ENCODE measurements at regions not wholly inside any gene's neighbourhood (a gene's known extent, or its start where the extent isn't known, plus 50 kb on each side); places are given as distances from the start of the nearest gene placed in this dataset.

GRCh38 chr3:46089237-46090011, 62.1 kb upstream of the XCR1 start:
- 82% methylated on average over 5 of the region's 5 CpGs for WGBS
- intact Hi-C loops (cut with DNase I), result loop anchor here in 1 of 4 donors (10.0 kb wide), 1 partner anchor 285 kb away; the partner anchor contains the start of gene CCR5
- ATAC-seq, result peak; percentile 84 to 89
- H3K9me3 ChIP-seq (ENCODE audit: control insufficient read depth, low read length), result no peaks in the 10 kb centered on the region
- no peaks in the 10 kb centered on the region for H3K27me3 ChIP-seq (ENCODE audit: control insufficient read depth, insufficient read depth)
- no peak overlapping the region for H3K4me3 ChIP-seq (ENCODE audit: low read length)
- H3K4me1 ChIP-seq (ENCODE audit: control insufficient read depth, insufficient read depth, low read length), result peaks cover 2% of the 10 kb centered on the region
- peak; percentile 67 to 76 (median 75) for DNase-seq
- H3K27ac ChIP-seq (ENCODE audit: low read length), result peak overlapping the region; percentile 8

- no peak overlapping the region for H3K27ac ChIP-seq (ENCODE audit: low read length)
- no peaks in the 10 kb centered on the region for H3K27me3 ChIP-seq (ENCODE audit: control insufficient read depth, insufficient read depth)
- DNase-seq (peak in 2 of 3 donors; percentile 30 to 60), ATAC-seq (peak in 1 of 2 donors; percentile 20)
- H3K9me3 ChIP-seq (ENCODE audit: control insufficient read depth, low read length), result no peaks in the 10 kb centered on the region
- intact Hi-C loops (cut with DNase I), result loop anchor here in 1 of 4 donors (10.0 kb wide), 1 partner anchor 287 kb away; the partner anchor contains the start of gene CCR5
- peaks cover 2% of the 10 kb centered on the region for H3K4me1 ChIP-seq (ENCODE audit: control insufficient read depth, insufficient read depth, low read length)
- WGBS, result 52% methylated on average over 3 of the region's 3 CpGs
- H3K4me3 ChIP-seq (ENCODE audit: low read length), result no peak overlapping the region
Observed at GRCh38 chr3:46087871-46088270, 60.6 kb upstream of the XCR1 start.

DNA sequence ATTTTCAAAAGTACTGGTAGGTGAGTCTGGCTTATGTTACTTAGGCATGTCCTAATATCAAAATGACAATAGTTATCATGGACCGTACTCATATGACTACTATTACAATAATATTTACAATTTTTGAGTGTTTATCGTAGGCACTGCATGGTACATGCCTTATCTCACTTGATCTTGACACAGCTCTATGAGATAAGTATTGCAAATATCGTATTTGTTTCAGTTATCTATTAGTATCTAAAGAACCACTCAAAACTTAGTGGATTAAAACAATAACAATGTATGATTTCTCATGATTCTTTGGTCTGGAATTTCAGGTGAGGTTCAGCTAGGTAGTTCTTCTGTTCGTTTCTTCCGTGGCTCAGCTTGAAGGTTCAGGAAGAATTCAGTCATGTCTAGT, 59.7 kb upstream of the XCR1 start:
- H3K27ac ChIP-seq (ENCODE audit: low read length), result no peak overlapping the region
- intact Hi-C loops (cut with DNase I), result loop anchor here in 1 of 4 donors (10.0 kb wide), 1 partner anchor 288 kb away; the partner anchor contains the start of gene CCR5
- 88% methylated on average over 5 of the region's 5 CpGs for WGBS

GRCh38 chr3:46086083-46086437, 58.8 kb upstream of the XCR1 start:
- Histone ChIP-seq H3K27ac (ENCODE audit: low read length) (no peak overlapping the region), H3K27me3 (ENCODE audit: control insufficient read depth, insufficient read depth) (no peaks in the 10 kb centered on the region), H3K4me3 (ENCODE audit: low read length) (no peak overlapping the region), H3K9me3 (ENCODE audit: control insufficient read depth, low read length) (no peaks in the 10 kb centered on the region), H3K4me1 (ENCODE audit: control insufficient read depth, insufficient read depth, low read length) (peaks cover 2% of the 10 kb centered on the region)
- DNase-seq, result no peak
- no peak for ATAC-seq
- WGBS, result 94% methylated on average over 4 of the region's 4 CpGs
- intact Hi-C loops (cut with DNase I), result loop anchor here in 1 of 4 donors (10.0 kb wide), 1 partner anchor 289 kb away; the partner anchor contains the start of gene CCR5

More for the DNA sequence above, 59.7 kb upstream of the XCR1 start:
- ATAC-seq, result no peak
- Histone ChIP-seq H3K9me3 (ENCODE audit: control insufficient read depth, low read length) (no peaks in the 10 kb centered on the region), H3K4me1 (ENCODE audit: control insufficient read depth, insufficient read depth, low read length) (peaks cover 2% of the 10 kb centered on the region), H3K27me3 (ENCODE audit: control insufficient read depth, insufficient read depth) (no peaks in the 10 kb centered on the region), H3K4me3 (ENCODE audit: low read length) (no peak overlapping the region)
- DNase-seq, result no peak

DNA sequence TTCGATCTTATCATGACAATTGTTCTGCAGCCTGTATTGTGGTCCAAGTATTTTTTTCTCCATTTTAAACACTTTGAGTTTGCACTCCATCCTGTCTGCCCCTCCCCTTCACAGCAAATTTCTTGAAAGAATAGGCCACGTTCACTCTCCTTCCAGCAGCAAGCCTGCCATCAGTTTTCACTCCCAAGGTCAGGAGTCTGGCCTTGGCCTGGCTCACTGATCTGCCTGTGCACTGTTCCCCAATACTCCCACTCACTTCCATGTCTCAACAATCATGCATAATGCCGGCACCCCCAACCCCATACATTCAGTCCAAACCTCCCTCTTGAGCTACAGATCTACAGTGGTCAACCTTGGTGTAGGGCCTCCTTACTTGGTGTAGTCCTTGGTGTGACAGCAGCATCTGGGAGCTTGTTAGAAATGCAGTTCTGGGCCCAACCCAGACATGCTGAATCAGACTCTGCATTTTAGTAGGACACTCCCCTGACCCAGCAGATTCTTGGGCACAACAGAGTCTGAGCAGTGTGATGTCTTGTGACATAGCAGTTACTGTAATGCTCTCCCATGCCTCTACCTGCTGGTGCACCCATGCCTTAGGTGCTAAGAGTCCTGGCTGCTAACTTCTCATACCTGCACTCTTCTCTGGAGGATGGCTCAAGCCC, 58.3 kb upstream of the XCR1 start:
- 27% methylated on average over 3 of the region's 3 CpGs for WGBS
- no peaks in the 10 kb centered on the region for H3K9me3 ChIP-seq (ENCODE audit: control insufficient read depth, low read length)
- intact Hi-C loops (cut with DNase I), result loop anchor here in 1 of 4 donors (10.0 kb wide), 1 partner anchor 289 kb away; the partner anchor contains the start of gene CCR5

GRCh38 chr3:46083956-46084355, 56.7 kb upstream of the XCR1 start:
- H3K9me3 ChIP-seq (ENCODE audit: control insufficient read depth, low read length), result no peaks in the 10 kb centered on the region
- 97% methylated on average over 1 of the region's 1 CpG for WGBS
- H3K27me3 ChIP-seq (ENCODE audit: control insufficient read depth, insufficient read depth), result no peaks in the 10 kb centered on the region
- peaks cover 2% of the 10 kb centered on the region for H3K4me1 ChIP-seq (ENCODE audit: control insufficient read depth, insufficient read depth, low read length)
- H3K4me3 ChIP-seq (ENCODE audit: low read length), result no peak overlapping the region
- intact Hi-C loops (cut with DNase I), result loop anchor here in 1 of 4 donors (10.0 kb wide), 1 partner anchor 291 kb away; the partner anchor contains the start of gene CCR5
- no peak overlapping the region for H3K27ac ChIP-seq (ENCODE audit: low read length)
- no peak for DNase-seq
- ATAC-seq, result no peak

More for the DNA sequence above, 58.3 kb upstream of the XCR1 start:
- Histone ChIP-seq H3K27me3 (ENCODE audit: control insufficient read depth, insufficient read depth) (no peaks in the 10 kb centered on the region), H3K4me3 (ENCODE audit: low read length) (no peak overlapping the region), H3K4me1 (ENCODE audit: control insufficient read depth, insufficient read depth, low read length) (peaks cover 2% of the 10 kb centered on the region), H3K27ac (ENCODE audit: low read length) (no peak overlapping the region)
- no peak for DNase-seq
- no peak for ATAC-seq

- DNase-seq (no peak), ATAC-seq (no peak)
- 91% methylated on average over 1 of the region's 1 CpG for WGBS
- H3K9me3 ChIP-seq (ENCODE audit: control insufficient read depth, low read length), result no peaks in the 10 kb centered on the region
- intact Hi-C loops (cut with DNase I), result loop anchor here in 1 of 4 donors (10.0 kb wide), 1 partner anchor 292 kb away; the partner anchor contains the start of gene CCR5
- H3K27me3 ChIP-seq (ENCODE audit: control insufficient read depth, insufficient read depth), result no peaks in the 10 kb centered on the region
- H3K27ac ChIP-seq (ENCODE audit: low read length), result no peak overlapping the region
- H3K4me1 ChIP-seq (ENCODE audit: control insufficient read depth, insufficient read depth, low read length), result peaks cover 2% of the 10 kb centered on the region
- H3K4me3 ChIP-seq (ENCODE audit: low read length), result no peak overlapping the region
Observed at GRCh38 chr3:46082849-46083248, 55.6 kb upstream of the XCR1 start.

GRCh38 chr3:46082021-46082420, 54.7 kb upstream of the XCR1 start:
- intact Hi-C loops (cut with DNase I), result loop anchor here in 1 of 4 donors (10.0 kb wide), 1 partner anchor 293 kb away; the partner anchor contains the start of gene CCR5
- Histone ChIP-seq H3K27ac (ENCODE audit: low read length) (no peak overlapping the region), H3K9me3 (ENCODE audit: control insufficient read depth, low read length) (no peaks in the 10 kb centered on the region), H3K4me3 (ENCODE audit: low read length) (no peak overlapping the region), H3K27me3 (ENCODE audit: control insufficient read depth, insufficient read depth) (no peaks in the 10 kb centered on the region), H3K4me1 (ENCODE audit: control insufficient read depth, insufficient read depth, low read length) (peaks cover 2% of the 10 kb centered on the region)
- ATAC-seq (no peak), DNase-seq (no peak)
- WGBS, result 85% methylated on average over 2 of the region's 2 CpGs

DNA sequence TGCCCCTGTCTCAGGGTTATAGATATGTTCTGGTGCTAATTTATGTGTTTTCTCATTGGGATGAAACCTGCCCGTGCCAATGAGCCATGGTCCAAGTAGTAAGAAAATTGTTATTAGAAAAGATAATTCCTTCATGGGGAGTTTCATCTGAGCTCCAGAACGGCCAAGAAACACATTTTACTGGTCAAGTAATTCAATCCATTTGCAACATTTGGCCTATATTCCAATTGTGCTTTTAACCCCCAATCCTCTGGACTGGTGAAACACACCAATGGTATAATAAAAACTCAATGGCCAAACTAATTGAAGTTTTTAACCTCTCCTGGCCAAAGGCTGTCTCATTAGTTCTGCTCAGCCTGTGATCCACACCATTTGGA, 53.7 kb upstream of the XCR1 start:
- Histone ChIP-seq H3K27me3 (ENCODE audit: control insufficient read depth, insufficient read depth) (no peaks in the 10 kb centered on the region), H3K27ac (ENCODE audit: low read length) (no peak overlapping the region), H3K4me3 (ENCODE audit: low read length) (no peak overlapping the region), H3K4me1 (ENCODE audit: control insufficient read depth, insufficient read depth, low read length) (peaks cover 2% of the 10 kb centered on the region), H3K9me3 (ENCODE audit: control insufficient read depth, low read length) (no peaks in the 10 kb centered on the region)
- intact Hi-C loops (cut with DNase I), result loop anchor here in 1 of 4 donors (10.0 kb wide), 1 partner anchor 294 kb away; the partner anchor contains the start of gene CCR5
- ATAC-seq, result no peak
- no peak for DNase-seq
- 41% methylated on average over 2 of the region's 2 CpGs for WGBS

GRCh38 chr3:46080124-46080968, 53.1 kb upstream of the XCR1 start:
- Histone ChIP-seq H3K27ac (ENCODE audit: low read length) (no peak overlapping the region), H3K27me3 (ENCODE audit: control insufficient read depth, insufficient read depth) (no peaks in the 10 kb centered on the region), H3K9me3 (ENCODE audit: control insufficient read depth, low read length) (no peaks in the 10 kb centered on the region), H3K4me1 (ENCODE audit: control insufficient read depth, insufficient read depth, low read length) (no peaks in the 10 kb centered on the region), H3K4me3 (ENCODE audit: low read length) (no peak overlapping the region)
- intact Hi-C loops (cut with DNase I), result loop anchor here in 1 of 4 donors (10.0 kb wide), 1 partner anchor 294 kb away; the partner anchor contains the start of gene CCR5
- no peak for DNase-seq
- 63% methylated on average over 6 of the region's 6 CpGs for whole genome bisulfite sequencing
- ATAC-seq, result no peak

Data from right cardiac atrium (tissue), 5 donors.